WTC11 (cell line): ENCODE measurements at regions not wholly inside any gene's neighbourhood (a gene's known extent, or its start where the extent isn't known, plus 50 kb on each side); places are given as distances from the start of the nearest gene placed in this dataset.

Experiments used
- GRHL2 ChIP-seq: fragments of 250-450 bp; sonication (Bioruptor Pico); IDR thresholded peaks from 2 replicates; pipeline ENCODE4 v1.8.0; 2022; ENCODE audit warnings: mild to moderate bottlenecking, moderate library complexity; ENCODE audit not compliant: insufficient replicate concordance, severe bottlenecking
- ZNF416 ChIP-seq: fragments of 250-450 bp; sonication (Bioruptor Pico); IDR thresholded peaks from 2 replicates; pipeline ENCODE4 v1.9.0; 2021; ENCODE audit warnings: mild to moderate bottlenecking, inconsistent platforms
- TF ChIP-seq, protein P1 (sequence below): sonication (generic); formaldehyde crosslinking; IDR thresholded peaks from 2 replicates; pipeline ENCODE4 v1.8.0; 2022; ENCODE audit warnings: mild to moderate bottlenecking, missing genetic modification reagents
- TF ChIP-seq, protein P2 (sequence below): sonication (generic); formaldehyde crosslinking; IDR thresholded peaks from 2 replicates; pipeline ENCODE4 v1.8.1; 2023; ENCODE audit warnings: mild to moderate bottlenecking, missing genetic modification reagents
- TF ChIP-seq, protein P3 (sequence below): sonication (generic); formaldehyde crosslinking; IDR thresholded peaks from 2 replicates; pipeline ENCODE4 v1.8.1; 2022; ENCODE audit warnings: low read depth, mild to moderate bottlenecking, moderate library complexity, missing genetic modification reagents, borderline replicate concordance
- TF ChIP-seq, protein P4 (sequence below): fragments of 200-600 bp; IDR thresholded peaks from 2 replicates; pipeline ENCODE4 v1.8.0; 2022; ENCODE audit warnings: antibody characterized with exemption

DNA sequence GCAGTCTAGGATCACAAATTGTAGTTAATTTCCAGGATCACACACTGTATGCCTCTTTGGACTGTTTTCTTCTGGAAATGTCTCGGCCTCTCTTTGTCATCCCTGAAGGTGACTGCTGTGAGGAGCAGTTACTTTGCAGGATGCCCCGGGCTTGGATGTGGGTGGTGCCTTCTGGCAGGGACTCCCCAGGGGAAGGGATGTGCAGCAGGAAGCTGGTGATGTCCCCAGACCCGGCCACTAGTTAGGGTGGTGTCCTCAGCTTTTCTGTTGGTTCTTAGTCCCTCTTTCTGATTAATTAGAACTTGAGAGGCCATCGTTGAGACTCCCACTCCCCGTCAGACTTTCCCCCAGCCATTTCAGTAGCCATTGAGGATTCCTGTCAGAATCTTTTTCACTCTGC, 286.6 kb upstream of the HDAC4 start:
- TF ChIP-seq, protein P1, sequence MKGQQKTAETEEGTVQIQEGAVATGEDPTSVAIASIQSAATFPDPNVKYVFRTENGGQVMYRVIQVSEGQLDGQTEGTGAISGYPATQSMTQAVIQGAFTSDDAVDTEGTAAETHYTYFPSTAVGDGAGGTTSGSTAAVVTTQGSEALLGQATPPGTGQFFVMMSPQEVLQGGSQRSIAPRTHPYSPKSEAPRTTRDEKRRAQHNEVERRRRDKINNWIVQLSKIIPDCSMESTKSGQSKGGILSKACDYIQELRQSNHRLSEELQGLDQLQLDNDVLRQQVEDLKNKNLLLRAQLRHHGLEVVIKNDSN (CRISPR knock-in tag): no peak
- TF ChIP-seq, protein P2, sequence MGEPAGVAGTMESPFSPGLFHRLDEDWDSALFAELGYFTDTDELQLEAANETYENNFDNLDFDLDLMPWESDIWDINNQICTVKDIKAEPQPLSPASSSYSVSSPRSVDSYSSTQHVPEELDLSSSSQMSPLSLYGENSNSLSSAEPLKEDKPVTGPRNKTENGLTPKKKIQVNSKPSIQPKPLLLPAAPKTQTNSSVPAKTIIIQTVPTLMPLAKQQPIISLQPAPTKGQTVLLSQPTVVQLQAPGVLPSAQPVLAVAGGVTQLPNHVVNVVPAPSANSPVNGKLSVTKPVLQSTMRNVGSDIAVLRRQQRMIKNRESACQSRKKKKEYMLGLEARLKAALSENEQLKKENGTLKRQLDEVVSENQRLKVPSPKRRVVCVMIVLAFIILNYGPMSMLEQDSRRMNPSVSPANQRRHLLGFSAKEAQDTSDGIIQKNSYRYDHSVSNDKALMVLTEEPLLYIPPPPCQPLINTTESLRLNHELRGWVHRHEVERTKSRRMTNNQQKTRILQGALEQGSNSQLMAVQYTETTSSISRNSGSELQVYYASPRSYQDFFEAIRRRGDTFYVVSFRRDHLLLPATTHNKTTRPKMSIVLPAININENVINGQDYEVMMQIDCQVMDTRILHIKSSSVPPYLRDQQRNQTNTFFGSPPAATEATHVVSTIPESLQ (CRISPR knock-in tag): no peak
- TF ChIP-seq, protein P3, sequence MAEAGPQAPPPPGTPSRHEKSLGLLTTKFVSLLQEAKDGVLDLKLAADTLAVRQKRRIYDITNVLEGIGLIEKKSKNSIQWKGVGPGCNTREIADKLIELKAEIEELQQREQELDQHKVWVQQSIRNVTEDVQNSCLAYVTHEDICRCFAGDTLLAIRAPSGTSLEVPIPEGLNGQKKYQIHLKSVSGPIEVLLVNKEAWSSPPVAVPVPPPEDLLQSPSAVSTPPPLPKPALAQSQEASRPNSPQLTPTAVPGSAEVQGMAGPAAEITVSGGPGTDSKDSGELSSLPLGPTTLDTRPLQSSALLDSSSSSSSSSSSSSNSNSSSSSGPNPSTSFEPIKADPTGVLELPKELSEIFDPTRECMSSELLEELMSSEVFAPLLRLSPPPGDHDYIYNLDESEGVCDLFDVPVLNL (CRISPR knock-in tag): no peak
- TF ChIP-seq GRHL2 (CRISPR knock-in tag): no peak
- TF ChIP-seq, protein P4, sequence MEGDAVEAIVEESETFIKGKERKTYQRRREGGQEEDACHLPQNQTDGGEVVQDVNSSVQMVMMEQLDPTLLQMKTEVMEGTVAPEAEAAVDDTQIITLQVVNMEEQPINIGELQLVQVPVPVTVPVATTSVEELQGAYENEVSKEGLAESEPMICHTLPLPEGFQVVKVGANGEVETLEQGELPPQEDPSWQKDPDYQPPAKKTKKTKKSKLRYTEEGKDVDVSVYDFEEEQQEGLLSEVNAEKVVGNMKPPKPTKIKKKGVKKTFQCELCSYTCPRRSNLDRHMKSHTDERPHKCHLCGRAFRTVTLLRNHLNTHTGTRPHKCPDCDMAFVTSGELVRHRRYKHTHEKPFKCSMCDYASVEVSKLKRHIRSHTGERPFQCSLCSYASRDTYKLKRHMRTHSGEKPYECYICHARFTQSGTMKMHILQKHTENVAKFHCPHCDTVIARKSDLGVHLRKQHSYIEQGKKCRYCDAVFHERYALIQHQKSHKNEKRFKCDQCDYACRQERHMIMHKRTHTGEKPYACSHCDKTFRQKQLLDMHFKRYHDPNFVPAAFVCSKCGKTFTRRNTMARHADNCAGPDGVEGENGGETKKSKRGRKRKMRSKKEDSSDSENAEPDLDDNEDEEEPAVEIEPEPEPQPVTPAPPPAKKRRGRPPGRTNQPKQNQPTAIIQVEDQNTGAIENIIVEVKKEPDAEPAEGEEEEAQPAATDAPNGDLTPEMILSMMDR: no peak
- no peak for TF ChIP-seq ZNF416
